HCT116 (cell line): ENCODE measurements at regions not wholly inside any gene's neighbourhood (a gene's known extent, or its start where the extent isn't known, plus 50 kb on each side); places are given as distances from the start of the nearest gene placed in this dataset.

Experiments used
- ATAC-seq: fragments of 200-7000 bp; cut with Tn5 transposase; 2 replicates; pipeline ENCODE4 v1.9.1; 2020; ENCODE audit warnings: mild to moderate bottlenecking, moderate library complexity
- BruUV-seq: library from RNA; stranded (reverse); fragments of 400-500 nt; replicated peaks from 2 replicates; lab custom pipeline; 2021; lab: Mats Ljungman, UMichigan
- CTCF ChIA-PET: fragments of 300-600 bp; sonication (Branson Sonifier 250); formaldehyde crosslinking; loops from one replicate; lab custom pipeline; 2021; ENCODE audit warnings: antibody characterized with exemption; lab: Charles Lee
- POLR2A ChIA-PET: fragments of 300-600, 350-600 bp; sonication (Branson Sonifier 250); formaldehyde crosslinking; loops from one replicate; lab custom pipeline; 2021; ENCODE audit warnings: antibody characterized with exemption; lab: Charles Lee
- RAD21 ChIA-PET, 2 experiments: fragments of 300-600 bp; sonication (Branson Sonifier 250); formaldehyde crosslinking; loops; one replicate each; lab custom pipeline; 2023; ENCODE audit warnings: low total read pairs in 2 of 2; ENCODE audit not compliant: uncharacterized antibody in 2 of 2, unreplicated experiment in 2 of 2, low non-redundant PET in 1 of 2; lab: Charles Lee
- DNase-seq: peaks from one replicate; pipeline ENCODE4 v3.0.0-alpha.2; 2010; ENCODE audit warnings: low read depth, low spot score
- H2AFZ ChIP-seq: fragments of 200-600 bp; shearing (Covaris generic), sonication (generic); 2 replicates; pipeline ENCODE4 v1.6.1; 2017; ENCODE audit warnings: low read depth, mixed run types, mixed read lengths, antibody characterized with exemption, low read length; ENCODE audit not compliant: poor library complexity, severe bottlenecking
- H3K27ac ChIP-seq: 2 replicates; pipeline ENCODE4 v1.5.1; 2012; ENCODE audit warnings: low read depth, low read length
- H3K27me3 ChIP-seq: fragments of 200-600 bp; sonication (generic); 2 replicates; pipeline ENCODE4 v1.6.1; 2016; ENCODE audit warnings: mixed run types, low read length, mixed read lengths; ENCODE audit not compliant: insufficient read depth
- H3K36me3 ChIP-seq, 2 experiments: fragments of 200-500 bp in 1 of 2; fragments of 200-600 bp in 1 of 2; sonication (Bioruptor generic) in 1 of 2; sonication (generic) in 1 of 2; 2 replicates each; pipeline versions ENCODE4 v1.5.1 to v1.6.1; 2014 to 2016; ENCODE audit warnings: low read length in 2 of 2, inconsistent platforms in 1 of 2, mixed read lengths in 1 of 2, mixed run types in 1 of 2; ENCODE audit not compliant: insufficient read depth in 2 of 2, control insufficient read depth in 1 of 2
- H3K4me1 ChIP-seq, 2 experiments: fragments of 200-600 bp in 1 of 2; sonication (generic) in 1 of 2; 2 replicates each; pipeline versions ENCODE4 v1.5.1 to v1.6.1; 2012 to 2017; ENCODE audit warnings: low read length in 2 of 2, inconsistent platforms in 1 of 2, mild to moderate bottlenecking in 1 of 2, mixed read lengths in 1 of 2, mixed run types in 1 of 2, moderate library complexity in 1 of 2; ENCODE audit not compliant: insufficient read depth in 2 of 2, control insufficient read depth in 1 of 2
- H3K4me2 ChIP-seq: fragments of 200-600 bp; sonication (generic); 2 replicates; pipeline ENCODE4 v1.6.1; 2017; ENCODE audit warnings: mixed run types, low read length, mixed read lengths
- H3K4me3 ChIP-seq, 2 experiments: fragments of 200-600 bp in 1 of 2; sonication (generic) in 1 of 2; replicated peaks in 1 of 2; 2 replicates each; pipeline ENCODE4 v1.5.1; 2011 to 2016; ENCODE audit warnings: low read length in 2 of 2, control low read depth in 1 of 2, low read depth in 1 of 2, mild to moderate bottlenecking in 1 of 2, mixed read lengths in 1 of 2, mixed run types in 1 of 2
- H3K79me2 ChIP-seq: fragments of 200-600 bp; sonication (generic); 2 replicates; pipeline ENCODE4 v1.6.1; 2017; ENCODE audit warnings: mild to moderate bottlenecking, mixed run types, low read length, moderate library complexity, mixed read lengths; ENCODE audit not compliant: insufficient read depth
- H3K9ac ChIP-seq: fragments of 200-600 bp; sonication (generic); 2 replicates; pipeline ENCODE4 v1.6.1; 2016; ENCODE audit warnings: low read length, mixed read lengths
- H3K9me2 ChIP-seq: fragments of 200-600 bp; sonication (generic), shearing (Covaris generic); 2 replicates; pipeline ENCODE4 v1.6.1; 2017; ENCODE audit warnings: mixed run types, mild to moderate bottlenecking, moderate library complexity; ENCODE audit not compliant: insufficient read depth
- H3K9me3 ChIP-seq, 2 experiments: fragments of 200-500 bp in 1 of 2; fragments of 200-600 bp in 1 of 2; sonication (Bioruptor generic) in 1 of 2; sonication (generic) in 1 of 2; 2 replicates each; pipeline ENCODE4 v1.6.1; 2014 to 2017; ENCODE audit warnings: low read length in 2 of 2, mixed read lengths in 2 of 2, inconsistent platforms in 1 of 2, low read depth in 1 of 2, mild to moderate bottlenecking in 1 of 2, mixed run types in 1 of 2, moderate library complexity in 1 of 2; ENCODE audit not compliant: control insufficient read depth in 1 of 2, insufficient read depth in 1 of 2
- H4K20me1 ChIP-seq: fragments of 200-600 bp; sonication (generic), shearing (Covaris generic); 2 replicates; pipeline ENCODE4 v1.6.1; 2017; ENCODE audit warnings: mixed run types, mild to moderate bottlenecking, moderate library complexity; ENCODE audit not compliant: insufficient read depth
- CBX3 ChIP-seq: IDR thresholded peaks from 2 replicates; pipeline ENCODE4 v1.6.1; 2012; ENCODE audit warnings: low read depth
- FOSL1 ChIP-seq: IDR thresholded peaks from 2 replicates; pipeline ENCODE4 v1.6.1; 2012; ENCODE audit warnings: low read depth
- POLR2A ChIP-seq: IDR thresholded peaks from 2 replicates; pipeline ENCODE4 v1.7.0; 2011; ENCODE audit warnings: borderline replicate concordance; ENCODE audit not compliant: insufficient read depth, insufficient read length; ENCODE audit errors: extremely low read depth
- SRF ChIP-seq: IDR thresholded peaks from 2 replicates; pipeline ENCODE4 v1.6.1; 2012; ENCODE audit warnings: low read depth
- ZFX ChIP-seq: fragments of 450-650 bp; IDR thresholded peaks from 2 replicates; pipeline ENCODE4 v1.6.1; 2017
- intact Hi-C: fragments of 100-400 bp; cut with micrococcal nuclease; formaldehyde crosslinking; loops from 2 replicates; pipeline ENCODE4 v1.10.0; 2022
- TF ChIP-seq, protein P1 (sequence below): IDR thresholded peaks from 2 replicates; pipeline ENCODE4 v1.6.1; 2012
- TF ChIP-seq, protein P2 (sequence below): IDR thresholded peaks from 2 replicates; pipeline ENCODE4 v1.6.1; 2012; ENCODE audit warnings: low read depth
- TF ChIP-seq, protein P3 (sequence below), 3 experiments: fragments of 200-600 bp in 1 of 3; sonication (generic) in 1 of 3; IDR thresholded peaks in 2 of 3; conservative IDR thresholded peaks in 1 of 3; 2 replicates each; pipeline ENCODE4 v1.5.1; 2012 to 2017; ENCODE audit warnings: low read depth in 2 of 3, low read length in 2 of 3, antibody characterized with exemption in 1 of 3, borderline replicate concordance in 1 of 3, control low read depth in 1 of 3, mild to moderate bottlenecking in 1 of 3, mixed read lengths in 1 of 3, mixed run types in 1 of 3, moderate library complexity in 1 of 3; ENCODE audit not compliant: insufficient read depth in 1 of 3

DNA sequence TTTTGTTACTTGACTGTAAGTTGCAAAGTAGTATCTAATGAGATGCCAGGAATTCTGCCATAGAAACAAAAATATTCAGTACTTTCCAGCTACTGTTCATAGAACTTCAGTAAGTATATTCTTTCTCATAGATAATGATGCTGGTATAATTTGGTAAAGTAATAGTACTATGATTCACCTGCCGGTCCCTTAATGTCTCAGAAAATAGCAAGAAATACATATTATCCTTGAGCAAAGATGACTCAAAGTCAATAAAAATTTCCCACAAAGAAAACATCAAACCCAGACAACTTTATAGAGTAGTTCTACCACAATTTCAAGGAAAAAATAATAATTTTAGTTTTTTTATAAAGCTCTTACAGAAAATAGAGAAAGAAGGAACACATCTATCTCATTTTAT is 105.4 kb downstream of the EPDR1 start:
- Histone ChIP-seq H3K4me2 (no peak overlapping the region), H3K9me2 (no peaks in the 10 kb centered on the region), H4K20me1 (no peaks in the 10 kb centered on the region), H3K9ac (no peak overlapping the region), H2AFZ (no peak overlapping the region), H3K4me3 (no peak overlapping the region), H3K4me1 (no peaks in the 10 kb centered on the region), H3K27me3 (no peaks in the 10 kb centered on the region), H3K27ac (no peak overlapping the region), H3K9me3 (no peaks in the 10 kb centered on the region), H3K36me3 (no peaks in the 10 kb centered on the region), H3K79me2 (no peaks in the 10 kb centered on the region)
- ATAC-seq = no peak
- ChIA-PET RAD21 (no interaction called here), CTCF (no interaction called here), POLR2A (no interaction called here)
- TF ChIP-seq, protein P1, sequence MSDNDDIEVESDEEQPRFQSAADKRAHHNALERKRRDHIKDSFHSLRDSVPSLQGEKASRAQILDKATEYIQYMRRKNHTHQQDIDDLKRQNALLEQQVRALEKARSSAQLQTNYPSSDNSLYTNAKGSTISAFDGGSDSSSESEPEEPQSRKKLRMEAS = no peak
- TF ChIP-seq CBX3 (no peak), POLR2A (no peak), FOSL1 (no peak), SRF (no peak), ZFX (no peak)
- TF ChIP-seq, protein P2, sequence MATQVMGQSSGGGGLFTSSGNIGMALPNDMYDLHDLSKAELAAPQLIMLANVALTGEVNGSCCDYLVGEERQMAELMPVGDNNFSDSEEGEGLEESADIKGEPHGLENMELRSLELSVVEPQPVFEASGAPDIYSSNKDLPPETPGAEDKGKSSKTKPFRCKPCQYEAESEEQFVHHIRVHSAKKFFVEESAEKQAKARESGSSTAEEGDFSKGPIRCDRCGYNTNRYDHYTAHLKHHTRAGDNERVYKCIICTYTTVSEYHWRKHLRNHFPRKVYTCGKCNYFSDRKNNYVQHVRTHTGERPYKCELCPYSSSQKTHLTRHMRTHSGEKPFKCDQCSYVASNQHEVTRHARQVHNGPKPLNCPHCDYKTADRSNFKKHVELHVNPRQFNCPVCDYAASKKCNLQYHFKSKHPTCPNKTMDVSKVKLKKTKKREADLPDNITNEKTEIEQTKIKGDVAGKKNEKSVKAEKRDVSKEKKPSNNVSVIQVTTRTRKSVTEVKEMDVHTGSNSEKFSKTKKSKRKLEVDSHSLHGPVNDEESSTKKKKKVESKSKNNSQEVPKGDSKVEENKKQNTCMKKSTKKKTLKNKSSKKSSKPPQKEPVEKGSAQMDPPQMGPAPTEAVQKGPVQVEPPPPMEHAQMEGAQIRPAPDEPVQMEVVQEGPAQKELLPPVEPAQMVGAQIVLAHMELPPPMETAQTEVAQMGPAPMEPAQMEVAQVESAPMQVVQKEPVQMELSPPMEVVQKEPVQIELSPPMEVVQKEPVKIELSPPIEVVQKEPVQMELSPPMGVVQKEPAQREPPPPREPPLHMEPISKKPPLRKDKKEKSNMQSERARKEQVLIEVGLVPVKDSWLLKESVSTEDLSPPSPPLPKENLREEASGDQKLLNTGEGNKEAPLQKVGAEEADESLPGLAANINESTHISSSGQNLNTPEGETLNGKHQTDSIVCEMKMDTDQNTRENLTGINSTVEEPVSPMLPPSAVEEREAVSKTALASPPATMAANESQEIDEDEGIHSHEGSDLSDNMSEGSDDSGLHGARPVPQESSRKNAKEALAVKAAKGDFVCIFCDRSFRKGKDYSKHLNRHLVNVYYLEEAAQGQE = no peak
- TF ChIP-seq, protein P3, sequence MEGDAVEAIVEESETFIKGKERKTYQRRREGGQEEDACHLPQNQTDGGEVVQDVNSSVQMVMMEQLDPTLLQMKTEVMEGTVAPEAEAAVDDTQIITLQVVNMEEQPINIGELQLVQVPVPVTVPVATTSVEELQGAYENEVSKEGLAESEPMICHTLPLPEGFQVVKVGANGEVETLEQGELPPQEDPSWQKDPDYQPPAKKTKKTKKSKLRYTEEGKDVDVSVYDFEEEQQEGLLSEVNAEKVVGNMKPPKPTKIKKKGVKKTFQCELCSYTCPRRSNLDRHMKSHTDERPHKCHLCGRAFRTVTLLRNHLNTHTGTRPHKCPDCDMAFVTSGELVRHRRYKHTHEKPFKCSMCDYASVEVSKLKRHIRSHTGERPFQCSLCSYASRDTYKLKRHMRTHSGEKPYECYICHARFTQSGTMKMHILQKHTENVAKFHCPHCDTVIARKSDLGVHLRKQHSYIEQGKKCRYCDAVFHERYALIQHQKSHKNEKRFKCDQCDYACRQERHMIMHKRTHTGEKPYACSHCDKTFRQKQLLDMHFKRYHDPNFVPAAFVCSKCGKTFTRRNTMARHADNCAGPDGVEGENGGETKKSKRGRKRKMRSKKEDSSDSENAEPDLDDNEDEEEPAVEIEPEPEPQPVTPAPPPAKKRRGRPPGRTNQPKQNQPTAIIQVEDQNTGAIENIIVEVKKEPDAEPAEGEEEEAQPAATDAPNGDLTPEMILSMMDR (IDR thresholded peaks at IDR 0.05 in 2 of 3, conservative IDR thresholded peaks at IDR 0.05 in 1 of 3; ENCODE audit: borderline replicate concordance in 1 of 3, insufficient read depth in 1 of 3, low read depth in 2 of 3, low read length in 2 of 3) = no peak
- intact Hi-C loops = no loop called here
- no TSS peak for BruUV-seq
- no peak for DNase-seq
